HEK293 (cell line): ENCODE measurements at regions not wholly inside any gene's neighbourhood (a gene's known extent, or its start where the extent isn't known, plus 50 kb on each side); places are given as distances from the start of the nearest gene placed in this dataset.

Experiments
- KLF1 ChIP-seq: fragments of 450-650 bp; formaldehyde crosslinking; IDR thresholded peaks from 2 replicates; pipeline ENCODE4 v1.5.1; 2016; ENCODE audit warnings: missing biosample characterization, missing genetic modification characterization
- ZBTB21 ChIP-seq: fragments of 450-650 bp; formaldehyde crosslinking; IDR thresholded peaks from 2 replicates; pipeline ENCODE4 v1.5.1; 2017; ENCODE audit warnings: missing biosample characterization, missing genetic modification characterization
- ZNF239 ChIP-seq: fragments of 450-650 bp; formaldehyde crosslinking; IDR thresholded peaks from 2 replicates; pipeline ENCODE4 v1.5.1; 2016; ENCODE audit warnings: missing biosample characterization, missing genetic modification characterization
- ZNF514 ChIP-seq: fragments of 450-650 bp; formaldehyde crosslinking; IDR thresholded peaks from 2 replicates; pipeline ENCODE4 v1.5.1; 2016; ENCODE audit warnings: missing biosample characterization, missing genetic modification characterization
- ZNF549 ChIP-seq: fragments of 450-650 bp; IDR thresholded peaks from 2 replicates; pipeline ENCODE4 v1.5.1; 2018; ENCODE audit warnings: missing biosample characterization, missing genetic modification characterization, mild to moderate bottlenecking, inconsistent platforms, moderate library complexity
- ZNF560 ChIP-seq: fragments of 450-650 bp; formaldehyde crosslinking; IDR thresholded peaks from 2 replicates; pipeline ENCODE4 v1.5.1; 2017; ENCODE audit warnings: missing biosample characterization, missing genetic modification characterization, borderline replicate concordance
- TF ChIP-seq, protein P1 (sequence below): fragments of 450-650 bp; formaldehyde crosslinking; IDR thresholded peaks from 2 replicates; pipeline ENCODE4 v1.5.1; 2016; ENCODE audit warnings: missing biosample characterization, missing genetic modification characterization
- TF ChIP-seq, protein P2 (sequence below): fragments of 450-650 bp; formaldehyde crosslinking; IDR thresholded peaks from 2 replicates; pipeline ENCODE4 v1.5.1; 2016; ENCODE audit warnings: missing biosample characterization, missing genetic modification characterization, low read depth
- TF ChIP-seq, protein P3 (sequence below): fragments of 450-650 bp; formaldehyde crosslinking; IDR thresholded peaks from 2 replicates; pipeline ENCODE4 v1.5.1; 2017; ENCODE audit warnings: missing biosample characterization, mild to moderate bottlenecking, missing genetic modification characterization, moderate library complexity
- TF ChIP-seq, protein P4 (sequence below): fragments of 450-650 bp; formaldehyde crosslinking; conservative IDR thresholded peaks from 2 replicates; pipeline ENCODE4 v1.5.1; 2016; ENCODE audit warnings: low read depth, missing biosample characterization, missing genetic modification characterization
- TF ChIP-seq, protein P5 (sequence below): fragments of 450-650 bp; formaldehyde crosslinking; IDR thresholded peaks from 2 replicates; pipeline ENCODE4 v1.5.1; 2016; ENCODE audit warnings: missing biosample characterization, missing genetic modification characterization

DNA sequence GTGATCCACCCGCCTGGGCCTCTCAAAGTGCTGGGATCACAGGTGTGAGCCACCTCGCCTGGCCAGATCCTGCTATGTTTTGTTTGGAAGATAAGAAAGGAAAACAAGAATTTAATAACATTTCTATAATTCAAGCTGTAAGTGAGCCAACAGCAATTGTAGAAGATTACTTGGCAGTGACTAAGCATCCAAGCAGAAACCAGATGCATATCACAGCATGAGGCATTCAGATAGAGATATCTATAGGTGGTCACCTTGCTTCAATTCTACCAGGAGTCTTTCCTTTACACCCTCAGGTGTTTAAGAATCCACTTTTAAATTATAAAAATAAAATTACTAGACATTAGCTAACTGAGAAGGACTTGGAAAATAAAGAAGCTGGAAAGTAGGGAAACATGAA, 83.9 kb upstream of the ATF7IP start:
- TF ChIP-seq ZNF560 (tag by site-specific recombination): no peak
- TF ChIP-seq, protein P1, sequence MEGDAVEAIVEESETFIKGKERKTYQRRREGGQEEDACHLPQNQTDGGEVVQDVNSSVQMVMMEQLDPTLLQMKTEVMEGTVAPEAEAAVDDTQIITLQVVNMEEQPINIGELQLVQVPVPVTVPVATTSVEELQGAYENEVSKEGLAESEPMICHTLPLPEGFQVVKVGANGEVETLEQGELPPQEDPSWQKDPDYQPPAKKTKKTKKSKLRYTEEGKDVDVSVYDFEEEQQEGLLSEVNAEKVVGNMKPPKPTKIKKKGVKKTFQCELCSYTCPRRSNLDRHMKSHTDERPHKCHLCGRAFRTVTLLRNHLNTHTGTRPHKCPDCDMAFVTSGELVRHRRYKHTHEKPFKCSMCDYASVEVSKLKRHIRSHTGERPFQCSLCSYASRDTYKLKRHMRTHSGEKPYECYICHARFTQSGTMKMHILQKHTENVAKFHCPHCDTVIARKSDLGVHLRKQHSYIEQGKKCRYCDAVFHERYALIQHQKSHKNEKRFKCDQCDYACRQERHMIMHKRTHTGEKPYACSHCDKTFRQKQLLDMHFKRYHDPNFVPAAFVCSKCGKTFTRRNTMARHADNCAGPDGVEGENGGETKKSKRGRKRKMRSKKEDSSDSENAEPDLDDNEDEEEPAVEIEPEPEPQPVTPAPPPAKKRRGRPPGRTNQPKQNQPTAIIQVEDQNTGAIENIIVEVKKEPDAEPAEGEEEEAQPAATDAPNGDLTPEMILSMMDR (tag by site-specific recombination): no peak
- TF ChIP-seq, protein P2, sequence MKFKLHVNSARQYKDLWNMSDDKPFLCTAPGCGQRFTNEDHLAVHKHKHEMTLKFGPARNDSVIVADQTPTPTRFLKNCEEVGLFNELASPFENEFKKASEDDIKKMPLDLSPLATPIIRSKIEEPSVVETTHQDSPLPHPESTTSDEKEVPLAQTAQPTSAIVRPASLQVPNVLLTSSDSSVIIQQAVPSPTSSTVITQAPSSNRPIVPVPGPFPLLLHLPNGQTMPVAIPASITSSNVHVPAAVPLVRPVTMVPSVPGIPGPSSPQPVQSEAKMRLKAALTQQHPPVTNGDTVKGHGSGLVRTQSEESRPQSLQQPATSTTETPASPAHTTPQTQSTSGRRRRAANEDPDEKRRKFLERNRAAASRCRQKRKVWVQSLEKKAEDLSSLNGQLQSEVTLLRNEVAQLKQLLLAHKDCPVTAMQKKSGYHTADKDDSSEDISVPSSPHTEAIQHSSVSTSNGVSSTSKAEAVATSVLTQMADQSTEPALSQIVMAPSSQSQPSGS: no peak
- TF ChIP-seq ZNF549 (tag by site-specific recombination): no peak
- no peak for TF ChIP-seq ZNF239 (tag by site-specific recombination)
- TF ChIP-seq, protein P3, sequence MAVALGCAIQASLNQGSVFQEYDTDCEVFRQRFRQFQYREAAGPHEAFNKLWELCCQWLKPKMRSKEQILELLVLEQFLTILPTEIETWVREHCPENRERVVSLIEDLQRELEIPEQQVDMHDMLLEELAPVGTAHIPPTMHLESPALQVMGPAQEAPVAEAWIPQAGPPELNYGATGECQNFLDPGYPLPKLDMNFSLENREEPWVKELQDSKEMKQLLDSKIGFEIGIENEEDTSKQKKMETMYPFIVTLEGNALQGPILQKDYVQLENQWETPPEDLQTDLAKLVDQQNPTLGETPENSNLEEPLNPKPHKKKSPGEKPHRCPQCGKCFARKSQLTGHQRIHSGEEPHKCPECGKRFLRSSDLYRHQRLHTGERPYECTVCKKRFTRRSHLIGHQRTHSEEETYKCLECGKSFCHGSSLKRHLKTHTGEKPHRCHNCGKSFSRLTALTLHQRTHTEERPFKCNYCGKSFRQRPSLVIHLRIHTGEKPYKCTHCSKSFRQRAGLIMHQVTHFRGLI: no peak
- TF ChIP-seq, protein P4, sequence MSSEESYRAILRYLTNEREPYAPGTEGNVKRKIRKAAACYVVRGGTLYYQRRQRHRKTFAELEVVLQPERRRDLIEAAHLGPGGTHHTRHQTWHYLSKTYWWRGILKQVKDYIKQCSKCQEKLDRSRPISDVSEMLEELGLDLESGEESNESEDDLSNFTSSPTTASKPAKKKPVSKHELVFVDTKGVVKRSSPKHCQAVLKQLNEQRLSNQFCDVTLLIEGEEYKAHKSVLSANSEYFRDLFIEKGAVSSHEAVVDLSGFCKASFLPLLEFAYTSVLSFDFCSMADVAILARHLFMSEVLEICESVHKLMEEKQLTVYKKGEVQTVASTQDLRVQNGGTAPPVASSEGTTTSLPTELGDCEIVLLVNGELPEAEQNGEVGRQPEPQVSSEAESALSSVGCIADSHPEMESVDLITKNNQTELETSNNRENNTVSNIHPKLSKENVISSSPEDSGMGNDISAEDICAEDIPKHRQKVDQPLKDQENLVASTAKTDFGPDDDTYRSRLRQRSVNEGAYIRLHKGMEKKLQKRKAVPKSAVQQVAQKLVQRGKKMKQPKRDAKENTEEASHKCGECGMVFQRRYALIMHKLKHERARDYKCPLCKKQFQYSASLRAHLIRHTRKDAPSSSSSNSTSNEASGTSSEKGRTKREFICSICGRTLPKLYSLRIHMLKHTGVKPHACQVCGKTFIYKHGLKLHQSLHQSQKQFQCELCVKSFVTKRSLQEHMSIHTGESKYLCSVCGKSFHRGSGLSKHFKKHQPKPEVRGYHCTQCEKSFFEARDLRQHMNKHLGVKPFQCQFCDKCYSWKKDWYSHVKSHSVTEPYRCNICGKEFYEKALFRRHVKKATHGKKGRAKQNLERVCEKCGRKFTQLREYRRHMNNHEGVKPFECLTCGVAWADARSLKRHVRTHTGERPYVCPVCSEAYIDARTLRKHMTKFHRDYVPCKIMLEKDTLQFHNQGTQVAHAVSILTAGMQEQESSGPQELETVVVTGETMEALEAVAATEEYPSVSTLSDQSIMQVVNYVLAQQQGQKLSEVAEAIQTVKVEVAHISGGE: no peak
- no peak for TF ChIP-seq KLF1 (tag by site-specific recombination)
- no peak for TF ChIP-seq ZNF514 (tag by site-specific recombination)
- TF ChIP-seq, protein P5, sequence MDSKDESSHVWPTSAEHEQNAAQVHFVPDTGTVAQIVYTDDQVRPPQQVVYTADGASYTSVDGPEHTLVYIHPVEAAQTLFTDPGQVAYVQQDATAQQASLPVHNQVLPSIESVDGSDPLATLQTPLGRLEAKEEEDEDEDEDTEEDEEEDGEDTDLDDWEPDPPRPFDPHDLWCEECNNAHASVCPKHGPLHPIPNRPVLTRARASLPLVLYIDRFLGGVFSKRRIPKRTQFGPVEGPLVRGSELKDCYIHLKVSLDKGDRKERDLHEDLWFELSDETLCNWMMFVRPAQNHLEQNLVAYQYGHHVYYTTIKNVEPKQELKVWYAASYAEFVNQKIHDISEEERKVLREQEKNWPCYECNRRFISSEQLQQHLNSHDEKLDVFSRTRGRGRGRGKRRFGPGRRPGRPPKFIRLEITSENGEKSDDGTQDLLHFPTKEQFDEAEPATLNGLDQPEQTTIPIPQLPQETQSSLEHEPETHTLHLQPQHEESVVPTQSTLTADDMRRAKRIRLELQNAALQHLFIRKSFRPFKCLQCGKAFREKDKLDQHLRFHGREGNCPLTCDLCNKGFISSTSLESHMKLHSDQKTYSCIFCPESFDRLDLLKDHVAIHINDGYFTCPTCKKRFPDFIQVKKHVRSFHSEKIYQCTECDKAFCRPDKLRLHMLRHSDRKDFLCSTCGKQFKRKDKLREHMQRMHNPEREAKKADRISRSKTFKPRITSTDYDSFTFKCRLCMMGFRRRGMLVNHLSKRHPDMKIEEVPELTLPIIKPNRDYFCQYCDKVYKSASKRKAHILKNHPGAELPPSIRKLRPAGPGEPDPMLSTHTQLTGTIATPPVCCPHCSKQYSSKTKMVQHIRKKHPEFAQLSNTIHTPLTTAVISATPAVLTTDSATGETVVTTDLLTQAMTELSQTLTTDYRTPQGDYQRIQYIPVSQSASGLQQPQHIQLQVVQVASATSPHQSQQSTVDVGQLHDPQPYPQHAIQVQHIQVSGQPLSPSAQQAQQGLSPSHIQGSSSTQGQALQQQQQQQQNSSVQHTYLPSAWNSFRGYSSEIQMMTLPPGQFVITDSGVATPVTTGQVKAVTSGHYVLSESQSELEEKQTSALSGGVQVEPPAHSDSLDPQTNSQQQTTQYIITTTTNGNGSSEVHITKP (tag by site-specific recombination): no peak
- TF ChIP-seq ZBTB21: no peak
